IPS DF 19.7 (cell line): ENCODE measurements at regions not wholly inside any gene's neighbourhood (a gene's known extent, or its start where the extent isn't known, plus 50 kb on each side); places are given as distances from the start of the nearest gene placed in this dataset.
A peak's percentile ranks its signal among the peaks of the same experiment; 100 is the strongest.

Source experiments
- DNase-seq: peaks from one replicate; pipeline ENCODE4 v3.0.0-alpha.2; 2013; ENCODE audit warnings: low read depth, low spot score

- DNase-seq, result no peak
These were observed 351.6 kb upstream of the TBX3 start for GRCh38 chr12:115035535-115036107.

- DNase-seq, result no peak
These were observed 348.5 kb upstream of the TBX3 start for GRCh38 chr12:115032521-115032920.

GRCh38 chr12:115030017-115030416, 346.0 kb upstream of the TBX3 start:
- no peak for DNase-seq

- no peak for DNase-seq
These were observed 340.6 kb upstream of the TBX3 start for GRCh38 chr12:115024531-115024930.

- no peak for DNase-seq
These were observed 339.6 kb upstream of the TBX3 start for GRCh38 chr12:115023279-115024265.

- no peak for DNase-seq
These were observed 336.1 kb upstream of the TBX3 start for GRCh38 chr12:115020091-115020490.

GRCh38 chr12:115017346-115017745, 333.4 kb upstream of the TBX3 start:
- DNase-seq, result peak; percentile 5

- DNase-seq, result no peak
These were observed 329.4 kb upstream of the TBX3 start for GRCh38 chr12:115013236-115013981.

- no peak for DNase-seq
These were observed 328.9 kb upstream of the TBX3 start for GRCh38 chr12:115012861-115013235.

- DNase-seq, result no peak
These were observed 327.7 kb upstream of the TBX3 start for GRCh38 chr12:115011703-115012102.

- no peak for DNase-seq
These were observed 326.5 kb upstream of the TBX3 start for GRCh38 chr12:115010324-115010995.

- no peak for DNase-seq
These were observed 325.0 kb upstream of the TBX3 start for GRCh38 chr12:115008929-115009328.

- no peak for DNase-seq
These were observed 320.6 kb upstream of the TBX3 start for GRCh38 chr12:115004470-115005146.

GRCh38 chr12:115002434-115002833, 318.5 kb upstream of the TBX3 start:
- no peak for DNase-seq

GRCh38 chr12:115001571-115002180, 317.7 kb upstream of the TBX3 start:
- no peak for DNase-seq

GRCh38 chr12:115000038-115000437, 316.1 kb upstream of the TBX3 start:
- DNase-seq, result peak; percentile 3

- no peak for DNase-seq
These were observed 314.8 kb upstream of the TBX3 start for GRCh38 chr12:114998750-114999128.

- no peak for DNase-seq
These were observed 314.3 kb upstream of the TBX3 start for GRCh38 chr12:114998118-114998749.

GRCh38 chr12:114996382-114996781, 312.4 kb upstream of the TBX3 start:
- DNase-seq, result no peak

- no peak for DNase-seq
These were observed 311.9 kb upstream of the TBX3 start for GRCh38 chr12:114995891-114996290.
